Nephron progenitor cell (in vitro differentiated cells): ENCODE measurements at regions not wholly inside any gene's neighbourhood (a gene's known extent, or its start where the extent isn't known, plus 50 kb on each side); places are given as distances from the start of the nearest gene placed in this dataset.

Source experiments
- DNase-seq: peaks from one replicate; pipeline ENCODE4 v3.0.0; 2021
- H3K27ac Mint-ChIP-seq: 2 replicates; pipeline ENCODE4 v1.8.0; 2021; ENCODE audit warnings: mild to moderate bottlenecking, moderate library complexity, mixed read lengths
- H3K27me3 Mint-ChIP-seq: 2 replicates; pipeline ENCODE4 v1.8.0; 2021; ENCODE audit warnings: mild to moderate bottlenecking, low read depth, mixed read lengths; ENCODE audit not compliant: poor library complexity
- H3K36me3 Mint-ChIP-seq: 2 replicates; pipeline ENCODE4 v1.8.0; 2021; ENCODE audit warnings: low read depth, mixed read lengths
- H3K4me1 Mint-ChIP-seq: 2 replicates; pipeline ENCODE4 v1.8.0; 2021; ENCODE audit warnings: mixed read lengths
- H3K4me3 Mint-ChIP-seq: 2 replicates; pipeline ENCODE4 v1.8.0; 2021; ENCODE audit warnings: mild to moderate bottlenecking, moderate library complexity, mixed read lengths
- H3K9me3 Mint-ChIP-seq: 2 replicates; pipeline ENCODE4 v1.8.0; 2021; ENCODE audit warnings: mild to moderate bottlenecking, moderate library complexity, mixed read lengths
- CTCF ChIP-seq: fragments of 200-600 bp; sonication (generic); IDR thresholded peaks from 2 replicates; pipeline ENCODE4 v1.5.0; 2021; ENCODE audit warnings: antibody characterized with exemption

GRCh38 chr12:124488520-124488919 lies 78.9 kb downstream of the NCOR2 start:
- no peak for TF ChIP-seq CTCF
- Mint-ChIP-seq H3K9me3 (no peaks in the 10 kb centered on the region), H3K27ac (peak overlapping the region; percentile 61), H3K4me3 (no peak overlapping the region), H3K27me3 (peaks cover 3% of the 10 kb centered on the region), H3K36me3 (peaks cover 9% of the 10 kb centered on the region), H3K4me1 (peaks cover 42% of the 10 kb centered on the region)
- DNase-seq = no peak

- Mint-ChIP-seq H3K27ac (peak overlapping the region; percentile 26), H3K27me3 (peaks cover 3% of the 10 kb centered on the region), H3K4me3 (no peak overlapping the region), H3K9me3 (no peaks in the 10 kb centered on the region), H3K4me1 (peaks cover 37% of the 10 kb centered on the region), H3K36me3 (peaks cover 9% of the 10 kb centered on the region)
- no peak for TF ChIP-seq CTCF
- no peak for DNase-seq
Observed at GRCh38 chr12:124487834-124488165, 79.6 kb downstream of the NCOR2 start.

GRCh38 chr12:124487066-124487833 lies 80.2 kb downstream of the NCOR2 start:
- no peaks in the 10 kb centered on the region for H3K9me3 Mint-ChIP-seq
- DNase-seq = no peak
- no peak overlapping the region for H3K4me3 Mint-ChIP-seq
- H3K4me1 Mint-ChIP-seq = peaks cover 35% of the 10 kb centered on the region
- TF ChIP-seq CTCF = no peak
- H3K36me3 Mint-ChIP-seq = peaks cover 9% of the 10 kb centered on the region
- H3K27me3 Mint-ChIP-seq = peaks cover 3% of the 10 kb centered on the region
- H3K27ac Mint-ChIP-seq = peak overlapping the region; percentile 62

GRCh38 chr12:124486346-124486963 lies 81.0 kb downstream of the NCOR2 start:
- H3K9me3 Mint-ChIP-seq = no peaks in the 10 kb centered on the region
- H3K4me3 Mint-ChIP-seq = no peak overlapping the region
- H3K36me3 Mint-ChIP-seq = peaks cover 13% of the 10 kb centered on the region
- DNase-seq = no peak
- TF ChIP-seq CTCF = no peak
- H3K27me3 Mint-ChIP-seq = peaks cover under 1% of the 10 kb centered on the region
- peak overlapping the region; percentile 78 for H3K27ac Mint-ChIP-seq
- H3K4me1 Mint-ChIP-seq = peaks cover 31% of the 10 kb centered on the region

GRCh38 chr12:124485371-124485770 lies 82.0 kb downstream of the NCOR2 start:
- no peak for DNase-seq
- H3K4me1 Mint-ChIP-seq = peaks cover 24% of the 10 kb centered on the region
- H3K27me3 Mint-ChIP-seq = no peaks in the 10 kb centered on the region
- peaks cover 16% of the 10 kb centered on the region for H3K36me3 Mint-ChIP-seq
- TF ChIP-seq CTCF = no peak
- H3K4me3 Mint-ChIP-seq = no peak overlapping the region
- H3K27ac Mint-ChIP-seq = no peak overlapping the region
- no peaks in the 10 kb centered on the region for H3K9me3 Mint-ChIP-seq

GRCh38 chr12:124484526-124484953 lies 82.9 kb downstream of the NCOR2 start:
- no peaks in the 10 kb centered on the region for H3K9me3 Mint-ChIP-seq

More at GRCh38 chr12:124484526-124484953, 82.9 kb downstream of the NCOR2 start:
- no peak for DNase-seq
- H3K4me1 Mint-ChIP-seq = peaks cover 29% of the 10 kb centered on the region
- H3K27ac Mint-ChIP-seq = no peak overlapping the region
- TF ChIP-seq CTCF = no peak
- peaks cover under 1% of the 10 kb centered on the region for H3K27me3 Mint-ChIP-seq
- H3K4me3 Mint-ChIP-seq = no peak overlapping the region
- H3K36me3 Mint-ChIP-seq = peaks cover 16% of the 10 kb centered on the region
